ENCODE measurements at regions not wholly inside any gene's neighbourhood (a gene's known extent, or its start where the extent isn't known, plus 50 kb on each side); places are given as distances from the start of the nearest gene placed in this dataset.

- Histone ChIP-seq H3K27ac (no peak overlapping the region), H3K36me3 (replicated peaks in 1 of 2; ENCODE audit: insufficient read depth in 1 of 2, low read depth in 2 of 2) (no peaks in the 10 kb centered on the region), H3K27me3 (no peaks in the 10 kb centered on the region), H3K4me3 (no peak overlapping the region), H3K9me3 (peaks cover 0 to 7% (median 0%) of the 10 kb centered on the region in 3 donors), H3K4me1 (no peaks in the 10 kb centered on the region)
- intact Hi-C loops (cut with DNase I): no loop called here
- no peak for TF ChIP-seq POLR2A (IDR thresholded peaks at IDR 0.05)
- TF ChIP-seq, protein P1, sequence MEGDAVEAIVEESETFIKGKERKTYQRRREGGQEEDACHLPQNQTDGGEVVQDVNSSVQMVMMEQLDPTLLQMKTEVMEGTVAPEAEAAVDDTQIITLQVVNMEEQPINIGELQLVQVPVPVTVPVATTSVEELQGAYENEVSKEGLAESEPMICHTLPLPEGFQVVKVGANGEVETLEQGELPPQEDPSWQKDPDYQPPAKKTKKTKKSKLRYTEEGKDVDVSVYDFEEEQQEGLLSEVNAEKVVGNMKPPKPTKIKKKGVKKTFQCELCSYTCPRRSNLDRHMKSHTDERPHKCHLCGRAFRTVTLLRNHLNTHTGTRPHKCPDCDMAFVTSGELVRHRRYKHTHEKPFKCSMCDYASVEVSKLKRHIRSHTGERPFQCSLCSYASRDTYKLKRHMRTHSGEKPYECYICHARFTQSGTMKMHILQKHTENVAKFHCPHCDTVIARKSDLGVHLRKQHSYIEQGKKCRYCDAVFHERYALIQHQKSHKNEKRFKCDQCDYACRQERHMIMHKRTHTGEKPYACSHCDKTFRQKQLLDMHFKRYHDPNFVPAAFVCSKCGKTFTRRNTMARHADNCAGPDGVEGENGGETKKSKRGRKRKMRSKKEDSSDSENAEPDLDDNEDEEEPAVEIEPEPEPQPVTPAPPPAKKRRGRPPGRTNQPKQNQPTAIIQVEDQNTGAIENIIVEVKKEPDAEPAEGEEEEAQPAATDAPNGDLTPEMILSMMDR (IDR thresholded peaks at IDR 0.05): no peak
- WGBS, 2 donors: 49 to 62% methylated on average over 4 of the region's 4 CpGs
- DNase-seq: no peak
- no peak for ATAC-seq
Observed at GRCh38 chr3:152760024-152760563, 74.8 kb upstream of the P2RY1 start.

- intact Hi-C loops (cut with DNase I): no loop called here
- no peaks in the 10 kb centered on the region for H3K27me3 ChIP-seq
- H3K9me3 ChIP-seq: peaks cover 0 to 7% (median 0%) of the 10 kb centered on the region in 3 donors
- 73 to 90% methylated on average over 3 of the region's 3 CpGs for WGBS, 2 donors
- DNase-seq: no peak
- ATAC-seq: no peak
- H3K4me1 ChIP-seq: no peaks in the 10 kb centered on the region
- no peak overlapping the region for H3K4me3 ChIP-seq
- no peaks in the 10 kb centered on the region for H3K36me3 ChIP-seq (replicated peaks in 1 of 2; ENCODE audit: insufficient read depth in 1 of 2, low read depth in 2 of 2)
- no peak overlapping the region for H3K27ac ChIP-seq
- TF ChIP-seq, protein P1 (IDR thresholded peaks at IDR 0.05): no peak
- no peak for TF ChIP-seq POLR2A (IDR thresholded peaks at IDR 0.05)
Observed at GRCh38 chr3:152760591-152760990, 74.3 kb upstream of the P2RY1 start.

- 35 to 38% methylated on average over 3 of the region's 3 CpGs for WGBS, 2 donors
- Histone ChIP-seq H3K36me3 (replicated peaks in 1 of 2; ENCODE audit: insufficient read depth in 1 of 2, low read depth in 2 of 2) (no peaks in the 10 kb centered on the region), H3K27ac (no peak overlapping the region), H3K9me3 (peaks cover 0 to 7% (median 0%) of the 10 kb centered on the region in 3 donors), H3K4me3 (no peak overlapping the region), H3K4me1 (no peaks in the 10 kb centered on the region), H3K27me3 (no peaks in the 10 kb centered on the region)
- intact Hi-C loops (cut with DNase I): no loop called here
- ATAC-seq (no peak), DNase-seq (no peak)
- TF ChIP-seq POLR2A (IDR thresholded peaks at IDR 0.05): no peak
- TF ChIP-seq, protein P1 (IDR thresholded peaks at IDR 0.05): no peak
Observed at GRCh38 chr3:152768478-152768877, 66.5 kb upstream of the P2RY1 start.

DNA sequence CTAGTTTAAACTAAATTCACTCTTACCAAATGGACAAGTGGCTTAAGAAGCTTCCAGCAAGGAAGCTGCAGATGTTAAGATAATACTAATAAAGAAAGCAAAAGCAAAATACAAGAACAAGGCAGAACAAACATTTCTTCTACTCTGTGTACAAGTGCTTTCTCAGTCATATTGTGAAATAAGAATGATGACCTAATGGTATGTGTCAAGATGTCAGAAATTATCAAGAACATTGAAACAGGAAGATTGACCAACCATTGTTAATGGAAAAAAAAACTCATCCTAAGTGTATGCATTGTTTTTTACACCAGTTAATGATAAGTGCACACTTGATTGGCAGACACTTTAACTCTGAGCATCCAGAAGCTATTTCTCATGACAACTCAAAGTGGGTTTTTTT is 65.4 kb upstream of the P2RY1 start:
- ATAC-seq (no peak), DNase-seq (no peak)
- H3K27me3 ChIP-seq: no peaks in the 10 kb centered on the region
- no peak for TF ChIP-seq POLR2A (IDR thresholded peaks at IDR 0.05)
- TF ChIP-seq, protein P1 (IDR thresholded peaks at IDR 0.05): no peak
- no peak overlapping the region for H3K4me3 ChIP-seq
- no peaks in the 10 kb centered on the region for H3K36me3 ChIP-seq (replicated peaks in 1 of 2; ENCODE audit: insufficient read depth in 1 of 2, low read depth in 2 of 2)
- H3K9me3 ChIP-seq: no peaks in the 10 kb centered on the region
- no peaks in the 10 kb centered on the region for H3K4me1 ChIP-seq
- no peak overlapping the region for H3K27ac ChIP-seq
- intact Hi-C loops (cut with DNase I): no loop called here

- Histone ChIP-seq H3K9me3 (no peaks in the 10 kb centered on the region), H3K36me3 (replicated peaks in 1 of 2; ENCODE audit: insufficient read depth in 1 of 2, low read depth in 2 of 2) (no peaks in the 10 kb centered on the region), H3K27me3 (no peaks in the 10 kb centered on the region), H3K4me3 (no peak overlapping the region), H3K27ac (no peak overlapping the region), H3K4me1 (no peaks in the 10 kb centered on the region)
- 82 to 85% methylated on average over 2 of the region's 2 CpGs for WGBS, 2 donors
- intact Hi-C loops (cut with DNase I): no loop called here
- TF ChIP-seq, protein P1 (IDR thresholded peaks at IDR 0.05): no peak
- no peak for TF ChIP-seq POLR2A (IDR thresholded peaks at IDR 0.05)
- DNase-seq (no peak), ATAC-seq (no peak)
Observed at GRCh38 chr3:152770296-152770695, 64.6 kb upstream of the P2RY1 start.

All from body of pancreas (tissue), 4 donors.